ENCODE measurements at regions not wholly inside any gene's neighbourhood (a gene's known extent, or its start where the extent isn't known, plus 50 kb on each side); places are given as distances from the start of the nearest gene placed in this dataset.

DNA sequence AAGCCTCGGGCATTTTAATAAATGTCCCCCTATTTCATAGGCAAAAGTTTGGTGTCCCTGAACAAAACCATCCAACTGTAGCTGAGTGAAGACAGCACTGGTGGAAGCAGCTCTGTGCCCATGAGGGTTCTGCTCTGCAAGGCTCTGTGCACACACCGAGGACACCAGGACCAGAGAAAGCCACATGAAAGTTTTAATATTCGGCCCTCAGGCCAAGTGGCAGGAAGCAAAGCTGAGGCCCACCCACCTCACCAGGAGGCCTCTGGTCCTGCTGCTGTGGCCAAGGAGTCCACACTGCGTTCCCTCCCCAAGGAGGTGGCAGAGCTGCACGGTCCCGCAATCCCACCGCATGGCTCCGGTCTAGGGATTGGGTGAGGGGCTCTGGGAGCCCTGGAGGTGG lies 62.6 kb upstream of the RPS6KA2 start:
- DNase-seq, result no peak
- Histone ChIP-seq H3K4me3 (no peak overlapping the region), H3K9me3 (no peaks in the 10 kb centered on the region), H3K4me1 (no peaks in the 10 kb centered on the region), H3K27me3 (no peaks in the 10 kb centered on the region), H3K36me3 (no peaks in the 10 kb centered on the region), H3K27ac (no peak overlapping the region)
- TF ChIP-seq, protein P1, sequence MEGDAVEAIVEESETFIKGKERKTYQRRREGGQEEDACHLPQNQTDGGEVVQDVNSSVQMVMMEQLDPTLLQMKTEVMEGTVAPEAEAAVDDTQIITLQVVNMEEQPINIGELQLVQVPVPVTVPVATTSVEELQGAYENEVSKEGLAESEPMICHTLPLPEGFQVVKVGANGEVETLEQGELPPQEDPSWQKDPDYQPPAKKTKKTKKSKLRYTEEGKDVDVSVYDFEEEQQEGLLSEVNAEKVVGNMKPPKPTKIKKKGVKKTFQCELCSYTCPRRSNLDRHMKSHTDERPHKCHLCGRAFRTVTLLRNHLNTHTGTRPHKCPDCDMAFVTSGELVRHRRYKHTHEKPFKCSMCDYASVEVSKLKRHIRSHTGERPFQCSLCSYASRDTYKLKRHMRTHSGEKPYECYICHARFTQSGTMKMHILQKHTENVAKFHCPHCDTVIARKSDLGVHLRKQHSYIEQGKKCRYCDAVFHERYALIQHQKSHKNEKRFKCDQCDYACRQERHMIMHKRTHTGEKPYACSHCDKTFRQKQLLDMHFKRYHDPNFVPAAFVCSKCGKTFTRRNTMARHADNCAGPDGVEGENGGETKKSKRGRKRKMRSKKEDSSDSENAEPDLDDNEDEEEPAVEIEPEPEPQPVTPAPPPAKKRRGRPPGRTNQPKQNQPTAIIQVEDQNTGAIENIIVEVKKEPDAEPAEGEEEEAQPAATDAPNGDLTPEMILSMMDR (IDR thresholded peaks at IDR 0.05), result no peak
- no peak for TF ChIP-seq POLR2A (IDR thresholded peaks at IDR 0.05)
- intact Hi-C loops (cut with DNase I; ENCODE audit: low total_unique reads), result no loop called here

DNA sequence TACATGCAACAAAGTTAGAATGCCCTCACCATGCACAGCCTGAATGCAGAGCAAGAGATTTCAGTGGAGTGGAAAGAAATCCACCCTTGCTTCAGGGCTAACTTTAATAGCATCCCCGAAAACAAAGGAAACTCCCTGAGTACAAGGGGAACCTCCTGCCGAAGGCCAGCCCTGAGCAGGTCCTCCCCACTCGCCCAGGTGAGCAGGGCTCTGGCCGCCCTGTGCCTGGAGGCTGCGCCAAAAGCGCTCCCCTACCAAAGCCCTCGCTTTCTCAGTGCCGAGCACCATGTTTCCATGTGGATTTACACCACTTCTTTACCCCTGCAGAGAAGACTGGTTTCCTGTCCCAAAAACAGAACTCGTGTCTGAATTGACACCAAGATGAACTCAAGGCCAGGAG lies 61.9 kb upstream of the RPS6KA2 start:
- Histone ChIP-seq H3K36me3 (no peaks in the 10 kb centered on the region), H3K9me3 (no peaks in the 10 kb centered on the region), H3K4me3 (no peak overlapping the region), H3K27me3 (no peaks in the 10 kb centered on the region), H3K27ac (no peak overlapping the region), H3K4me1 (no peaks in the 10 kb centered on the region)
- no peak for DNase-seq
- intact Hi-C loops (cut with DNase I; ENCODE audit: low total_unique reads), result no loop called here
- TF ChIP-seq POLR2A (IDR thresholded peaks at IDR 0.05), result no peak
- TF ChIP-seq, protein P1 (IDR thresholded peaks at IDR 0.05), result no peak

DNA sequence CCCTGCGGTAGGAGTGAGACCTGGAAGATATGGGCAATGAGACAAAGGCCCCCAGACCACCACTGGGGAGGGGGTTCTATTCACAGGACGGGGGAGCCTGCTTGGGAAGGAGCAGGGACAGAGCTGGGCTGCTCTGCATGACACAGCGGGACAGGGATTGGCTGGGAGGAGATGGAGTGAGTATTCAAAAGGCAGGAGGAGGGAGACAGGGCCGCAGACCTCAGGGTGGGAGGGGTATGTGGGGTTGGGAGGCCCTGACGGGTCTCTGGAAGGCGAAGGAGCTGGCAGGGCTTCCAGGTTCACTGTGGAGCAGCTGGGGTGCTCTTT lies 60.8 kb upstream of the RPS6KA2 start:
- Histone ChIP-seq H3K27ac (no peak overlapping the region), H3K27me3 (no peaks in the 10 kb centered on the region), H3K4me1 (no peaks in the 10 kb centered on the region), H3K9me3 (no peaks in the 10 kb centered on the region), H3K36me3 (no peaks in the 10 kb centered on the region), H3K4me3 (no peak overlapping the region)
- no peak for TF ChIP-seq POLR2A (IDR thresholded peaks at IDR 0.05)
- TF ChIP-seq, protein P1 (IDR thresholded peaks at IDR 0.05), result no peak
- intact Hi-C loops (cut with DNase I; ENCODE audit: low total_unique reads), result no loop called here
- no peak for DNase-seq

DNA sequence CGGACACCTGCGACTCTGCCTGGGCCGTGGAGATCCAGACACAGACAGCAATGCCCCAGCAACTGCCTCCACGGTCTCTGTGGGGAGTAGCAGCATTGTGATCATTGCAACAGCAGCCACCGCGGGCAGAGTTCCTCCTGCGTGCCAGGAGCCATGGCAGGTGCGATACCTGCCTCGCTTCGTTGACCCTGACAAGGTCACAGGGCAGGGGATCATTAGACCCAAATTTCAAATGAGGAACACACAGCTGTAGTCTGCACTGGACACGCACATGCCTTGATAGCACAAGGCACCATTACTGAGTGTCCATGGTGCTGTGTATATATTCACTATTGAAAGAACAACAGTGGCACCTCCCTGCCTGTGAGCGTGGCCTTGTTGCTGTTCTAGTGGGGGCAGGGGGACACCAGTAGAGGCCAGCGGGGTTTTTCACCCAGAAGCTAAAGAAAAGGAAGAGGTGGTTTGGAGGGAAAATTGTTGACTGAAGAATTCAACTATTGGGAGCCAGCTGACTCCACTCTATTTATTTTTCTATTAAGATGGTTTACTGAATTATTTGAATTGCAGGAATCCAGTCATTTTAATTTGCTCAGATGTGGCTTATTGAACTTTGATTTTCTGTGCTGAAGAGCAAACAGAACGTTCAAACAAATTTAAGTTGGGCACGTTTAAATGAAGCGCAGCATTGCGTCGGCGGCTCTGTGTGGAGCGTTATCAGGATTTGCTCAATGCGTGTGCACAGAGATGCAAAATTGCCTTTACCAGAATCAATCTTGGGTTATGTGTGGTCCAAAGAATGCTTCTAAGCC lies 60.2 kb upstream of the RPS6KA2 start:
- Histone ChIP-seq H3K4me1 (no peaks in the 10 kb centered on the region), H3K27ac (no peak overlapping the region), H3K4me3 (no peak overlapping the region), H3K36me3 (no peaks in the 10 kb centered on the region), H3K9me3 (no peaks in the 10 kb centered on the region), H3K27me3 (no peaks in the 10 kb centered on the region)
- TF ChIP-seq, protein P1 (IDR thresholded peaks at IDR 0.05), result no peak
- TF ChIP-seq POLR2A (IDR thresholded peaks at IDR 0.05), result no peak
- intact Hi-C loops (cut with DNase I; ENCODE audit: low total_unique reads), result no loop called here
- no peak for DNase-seq

DNA sequence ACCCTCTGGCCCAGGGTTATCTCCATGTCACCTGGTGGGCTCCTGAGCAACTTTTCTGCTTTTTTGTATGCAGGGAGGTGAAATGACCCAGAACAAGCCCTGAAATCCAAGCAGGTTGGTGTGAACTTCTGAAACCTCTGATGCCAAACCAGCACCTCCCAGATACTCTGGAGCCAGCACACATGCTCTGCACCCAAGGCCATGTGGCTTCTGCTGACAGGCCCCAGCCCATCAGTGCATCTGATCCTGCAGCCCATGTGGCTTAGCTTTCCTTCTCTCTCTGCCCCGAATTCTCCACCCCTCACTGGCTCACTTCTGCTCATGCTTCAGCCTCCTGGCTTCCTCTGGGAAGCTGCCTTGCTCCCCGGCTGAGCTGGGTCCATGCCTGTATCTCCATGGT lies 59.3 kb upstream of the RPS6KA2 start:
- intact Hi-C loops (cut with DNase I; ENCODE audit: low total_unique reads), result no loop called here
- DNase-seq, result no peak
- TF ChIP-seq POLR2A (IDR thresholded peaks at IDR 0.05), result no peak
- TF ChIP-seq, protein P1 (IDR thresholded peaks at IDR 0.05), result no peak
- Histone ChIP-seq H3K36me3 (no peaks in the 10 kb centered on the region), H3K27ac (no peak overlapping the region), H3K27me3 (no peaks in the 10 kb centered on the region), H3K9me3 (no peaks in the 10 kb centered on the region), H3K4me3 (no peak overlapping the region), H3K4me1 (no peaks in the 10 kb centered on the region)
